ENCODE measurements at regions not wholly inside any gene's neighbourhood (a gene's known extent, or its start where the extent isn't known, plus 50 kb on each side); places are given as distances from the start of the nearest gene placed in this dataset.

GRCh38 chr13:107210723-107211030 lies 642.7 kb upstream of the ARGLU1 start:
- peak; percentile 41 for DNase-seq (ENCODE audit: low spot score)

- DNase-seq (ENCODE audit: low spot score): peak; percentile 35
These were observed 642.1 kb upstream of the ARGLU1 start for GRCh38 chr13:107209824-107210722.

DNA sequence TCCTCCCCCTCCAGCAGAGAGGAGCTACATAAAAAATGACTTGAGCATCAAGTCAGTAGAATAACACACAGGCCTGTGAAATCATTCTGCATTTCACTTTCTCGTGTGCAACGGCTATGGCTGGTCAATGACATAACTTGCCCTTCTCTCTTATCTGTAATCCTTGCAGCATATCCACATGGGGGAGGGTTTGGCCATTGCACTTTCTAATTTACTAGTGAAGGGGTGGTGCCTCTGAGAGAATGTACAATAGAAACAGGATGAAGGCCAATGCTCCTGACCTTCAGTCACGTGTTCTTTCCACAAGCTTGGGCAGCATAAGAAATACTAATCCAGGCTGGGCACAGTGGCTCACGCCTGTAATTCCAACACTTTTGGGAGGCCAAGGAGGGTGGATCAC lies 641.0 kb upstream of the ARGLU1 start:
- no peak for DNase-seq (ENCODE audit: low spot score)

GRCh38 chr13:107205318-107206104 lies 637.6 kb upstream of the ARGLU1 start:
- DNase-seq (ENCODE audit: low spot score): peak; percentile 70

- DNase-seq (ENCODE audit: low spot score): no peak
These were observed 635.4 kb upstream of the ARGLU1 start for GRCh38 chr13:107203146-107203847.

DNA sequence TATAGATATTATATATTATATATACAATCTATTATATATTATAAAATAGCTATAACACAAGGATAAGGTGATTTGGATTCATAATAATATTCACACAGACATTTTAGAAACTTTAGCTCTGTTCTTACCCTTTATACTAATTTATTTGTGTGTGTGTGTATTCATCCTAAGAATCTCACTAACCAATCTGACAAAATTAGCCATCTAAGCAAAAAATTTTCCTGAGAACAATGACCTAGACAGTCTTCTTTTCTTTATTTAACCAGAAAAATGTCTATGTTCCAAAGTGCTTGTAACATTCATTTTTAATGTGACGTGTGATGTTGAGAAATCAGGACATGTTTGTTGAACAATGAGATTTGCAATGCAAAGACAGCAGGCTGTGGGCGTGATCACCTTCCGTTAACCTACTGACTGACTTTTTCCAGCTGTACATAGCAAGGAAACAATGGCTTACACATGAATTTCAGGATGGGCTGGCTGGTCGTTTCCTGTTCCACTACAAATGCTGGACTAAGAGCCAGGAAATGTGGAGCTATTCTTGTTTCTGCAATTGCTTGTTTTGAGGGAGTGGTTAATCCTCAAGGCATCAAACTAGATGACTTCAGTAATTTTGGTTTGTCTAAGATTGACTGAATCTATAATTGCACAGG lies 634.6 kb upstream of the ARGLU1 start:
- DNase-seq (ENCODE audit: low spot score): peak; percentile 58

- DNase-seq (ENCODE audit: low spot score): no peak
These were observed 632.6 kb upstream of the ARGLU1 start for GRCh38 chr13:107200491-107200890.

- no peak for DNase-seq (ENCODE audit: low spot score)
These were observed 624.4 kb upstream of the ARGLU1 start for GRCh38 chr13:107192289-107192688.

DNA sequence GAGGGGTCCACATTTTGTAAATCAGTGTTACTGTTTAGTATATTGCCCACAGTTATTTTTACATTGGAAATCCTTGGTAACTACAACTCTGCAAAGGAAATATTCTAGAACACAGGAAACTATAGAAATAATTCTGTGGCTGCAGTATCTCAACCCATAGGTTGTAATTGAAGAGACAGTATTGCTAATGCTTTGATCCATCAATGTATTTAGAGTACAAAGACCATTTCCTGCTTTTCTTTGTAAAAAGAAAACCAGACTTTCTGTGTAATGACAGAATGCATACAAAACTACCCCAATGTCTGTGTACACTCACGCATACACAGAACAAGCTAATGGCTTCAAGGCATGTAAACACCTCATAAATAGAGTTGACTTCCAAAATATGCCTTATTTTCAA lies 622.1 kb upstream of the ARGLU1 start:
- DNase-seq (ENCODE audit: low spot score): no peak

- DNase-seq (ENCODE audit: low spot score): no peak
These were observed 618.0 kb upstream of the ARGLU1 start for GRCh38 chr13:107185889-107186288.

DNA sequence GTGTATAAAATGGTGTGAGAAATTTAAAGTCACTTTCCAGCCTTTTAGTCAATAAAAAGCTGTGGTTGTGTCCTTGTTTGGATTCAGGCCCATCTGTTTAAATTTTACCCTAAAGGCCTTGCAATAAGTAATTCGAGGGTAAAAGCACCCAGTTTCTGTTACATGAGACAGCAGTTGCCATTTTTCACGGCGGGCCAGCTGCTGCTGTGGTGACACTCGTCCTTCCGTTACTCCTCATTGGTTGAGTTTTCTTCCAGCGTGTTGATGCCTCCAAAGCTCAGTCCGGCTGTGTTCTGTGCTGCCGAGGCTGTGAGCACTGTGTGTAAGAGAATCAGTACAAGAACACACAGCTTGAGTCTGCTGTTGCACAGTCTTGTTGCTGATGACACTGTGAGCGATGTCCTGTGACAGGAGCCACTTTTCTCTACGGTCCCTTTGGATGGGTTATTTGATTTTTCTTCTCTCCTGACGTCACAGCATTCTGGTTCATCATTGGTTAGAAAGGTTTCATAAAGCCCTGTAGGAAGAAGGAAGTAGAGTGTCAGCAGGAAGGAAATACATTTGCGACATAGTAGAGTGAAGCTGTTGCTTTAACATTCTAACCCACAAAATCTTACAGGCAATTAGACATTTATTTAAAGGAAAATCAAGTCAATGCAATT lies 602.5 kb upstream of the ARGLU1 start:
- DNase-seq (ENCODE audit: low spot score): no peak

GRCh38 chr13:107157271-107157670 lies 589.3 kb upstream of the ARGLU1 start:
- DNase-seq (ENCODE audit: low spot score): peak; percentile 82

GRCh38 chr13:107144432-107144831 lies 576.5 kb upstream of the ARGLU1 start:
- peak; percentile 32 for DNase-seq (ENCODE audit: low spot score)

- DNase-seq (ENCODE audit: low spot score): no peak
These were observed 573.8 kb upstream of the ARGLU1 start for GRCh38 chr13:107141767-107142166.

DNA sequence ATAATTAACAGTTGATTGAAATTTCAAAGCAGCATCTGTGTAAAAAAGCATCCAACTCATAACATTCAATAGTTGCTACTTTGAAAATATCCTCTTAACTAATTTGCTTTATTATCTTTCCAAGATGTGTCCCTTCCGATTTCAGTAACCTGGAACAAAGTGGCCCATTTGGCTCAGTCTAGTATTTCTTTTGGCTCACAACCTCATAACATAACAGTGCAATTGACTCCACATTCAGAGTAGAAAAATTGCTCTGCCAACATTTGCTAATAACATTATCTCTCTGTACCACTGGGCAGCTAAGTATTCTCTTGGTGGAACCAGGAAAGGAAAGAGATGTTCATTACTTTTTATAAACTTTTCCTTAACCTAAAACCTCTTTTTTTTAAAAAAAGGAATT lies 571.1 kb upstream of the ARGLU1 start:
- DNase-seq (ENCODE audit: low spot score): no peak

- no peak for DNase-seq (ENCODE audit: low spot score)
These were observed 570.5 kb upstream of the ARGLU1 start for GRCh38 chr13:107138486-107138885.

DNA sequence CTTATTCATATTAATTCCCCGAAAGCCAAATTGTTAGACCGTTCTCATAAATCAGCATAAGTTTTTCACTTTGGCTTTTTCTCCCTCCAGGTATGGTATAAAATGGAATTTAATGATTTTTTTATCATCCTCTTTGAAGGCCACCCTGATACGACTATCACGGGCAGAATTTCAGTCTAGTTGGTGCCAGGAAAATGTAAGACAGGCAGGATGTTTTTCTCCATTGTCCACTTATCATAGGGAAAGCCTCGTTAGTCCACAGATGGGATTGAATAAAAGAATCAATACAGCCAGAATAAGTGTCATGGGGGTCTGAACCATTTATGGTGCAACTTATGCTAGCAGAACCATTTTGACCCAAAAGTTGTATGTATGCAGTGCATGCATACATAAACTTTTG lies 566.0 kb upstream of the ARGLU1 start:
- no peak for DNase-seq (ENCODE audit: low spot score)

DNA sequence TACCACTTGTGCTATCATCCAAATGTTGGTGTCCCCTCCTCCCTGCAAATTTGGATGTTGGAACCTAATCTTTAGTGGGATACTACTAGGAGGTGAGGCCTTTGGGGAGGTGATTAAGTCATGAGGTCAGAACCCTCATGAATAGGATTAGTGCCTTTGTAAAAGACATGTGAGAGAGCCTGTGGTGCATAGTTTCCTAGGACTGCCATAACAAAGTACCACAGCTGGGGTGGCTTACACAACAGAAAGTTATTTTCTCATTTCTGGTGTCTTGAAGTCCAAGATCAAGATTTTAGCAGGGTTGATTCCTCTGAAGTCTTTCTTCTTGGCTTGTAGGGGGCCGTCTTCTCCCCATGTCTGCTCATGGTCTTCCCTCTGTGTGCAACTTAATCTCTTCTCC lies 562.6 kb upstream of the ARGLU1 start:
- DNase-seq (ENCODE audit: low spot score): no peak

DNA sequence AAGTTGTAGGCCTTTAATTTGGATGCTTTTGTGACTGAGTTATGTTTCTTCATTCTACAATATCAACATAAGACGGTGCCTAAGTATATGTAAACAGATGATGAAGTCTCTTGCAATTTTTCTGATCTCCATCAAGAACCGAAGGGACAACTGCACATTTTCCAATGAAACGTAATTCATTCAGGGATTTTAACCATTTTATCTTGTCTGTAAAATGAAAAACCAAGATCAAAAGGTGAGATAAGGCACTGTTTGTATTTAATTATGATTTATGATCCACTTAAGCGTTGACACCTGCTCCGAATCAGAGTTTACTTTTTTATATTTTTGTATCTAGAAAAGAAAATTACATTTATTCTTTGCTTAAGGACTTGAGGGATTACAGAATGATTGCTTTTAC lies 556.8 kb upstream of the ARGLU1 start:
- DNase-seq (ENCODE audit: low spot score): no peak

- peak; percentile 56 for DNase-seq (ENCODE audit: low spot score)
These were observed 556.3 kb upstream of the ARGLU1 start for GRCh38 chr13:107124129-107124718.

DNA sequence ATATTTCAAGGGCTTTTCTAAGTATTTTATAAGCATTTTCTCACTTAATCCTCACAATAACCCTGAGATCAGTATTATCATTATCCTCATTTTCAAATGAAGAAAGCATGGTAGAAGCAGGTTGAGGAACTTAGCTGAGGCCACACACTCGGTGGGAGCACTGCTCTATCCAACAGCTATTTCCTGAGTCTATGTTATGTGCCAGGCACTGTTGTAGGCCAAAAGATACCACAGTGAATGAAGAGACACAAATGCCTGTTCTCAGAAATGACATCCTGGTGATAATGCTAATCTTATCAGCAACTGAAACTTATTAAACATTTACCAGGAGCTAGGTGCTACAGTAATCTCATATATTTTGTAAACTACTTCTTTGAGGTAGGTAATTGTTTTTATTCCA lies 553.9 kb upstream of the ARGLU1 start:
- no peak for DNase-seq (ENCODE audit: low spot score)
